ENCODE measurements at regions not wholly inside any gene's neighbourhood (a gene's known extent, or its start where the extent isn't known, plus 50 kb on each side); places are given as distances from the start of the nearest gene placed in this dataset.
"Not testable (repeated sequence)": the region's sequence is repeated elsewhere in the genome, so short reads cannot be mapped to it uniquely, and the experiment has no call there.

DNA sequence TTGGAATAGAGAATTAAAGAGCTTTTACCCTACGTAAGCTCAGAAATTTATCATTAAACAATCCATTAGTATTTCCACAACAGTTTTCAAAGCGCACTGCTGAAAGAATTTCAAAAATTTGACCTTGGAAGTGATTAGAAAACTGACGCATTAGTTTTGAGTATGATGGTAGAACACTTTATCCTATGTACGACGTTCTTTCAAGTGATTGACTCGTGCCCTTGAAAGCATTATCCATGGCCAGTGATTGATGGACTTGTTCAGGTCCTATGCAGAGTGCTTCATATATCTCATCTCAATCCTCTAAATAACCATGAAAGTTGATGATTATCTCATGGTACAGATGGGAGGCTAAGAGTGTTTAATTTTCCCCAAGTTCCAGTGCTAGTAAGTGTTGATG lies 697.2 kb downstream of the USP25 start:
- DNase-seq, result no peak

DNA sequence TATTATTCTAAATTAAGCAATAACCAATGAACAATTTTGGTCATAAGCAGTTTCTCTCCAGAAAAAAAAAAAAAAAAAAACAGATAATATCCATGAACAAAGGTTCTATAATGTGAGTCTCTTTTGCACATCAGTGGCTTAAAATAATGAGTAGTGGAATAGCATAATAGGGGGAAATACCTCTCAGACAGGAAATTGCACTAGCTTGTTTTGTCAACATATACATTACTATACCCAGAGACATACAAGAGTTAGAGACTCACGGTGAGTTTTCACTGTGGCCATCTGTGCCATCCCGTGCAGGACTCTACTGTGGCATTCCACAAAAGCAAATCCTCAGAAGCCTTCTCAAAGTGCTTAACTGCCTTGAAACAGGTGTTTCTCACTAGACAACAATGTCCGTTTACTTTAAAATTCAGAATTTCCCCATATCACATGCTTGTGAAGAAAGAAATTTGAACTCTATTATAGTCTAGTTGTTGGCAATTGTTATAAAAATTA lies 697.9 kb downstream of the USP25 start:
- DNase-seq, result no peak

DNA sequence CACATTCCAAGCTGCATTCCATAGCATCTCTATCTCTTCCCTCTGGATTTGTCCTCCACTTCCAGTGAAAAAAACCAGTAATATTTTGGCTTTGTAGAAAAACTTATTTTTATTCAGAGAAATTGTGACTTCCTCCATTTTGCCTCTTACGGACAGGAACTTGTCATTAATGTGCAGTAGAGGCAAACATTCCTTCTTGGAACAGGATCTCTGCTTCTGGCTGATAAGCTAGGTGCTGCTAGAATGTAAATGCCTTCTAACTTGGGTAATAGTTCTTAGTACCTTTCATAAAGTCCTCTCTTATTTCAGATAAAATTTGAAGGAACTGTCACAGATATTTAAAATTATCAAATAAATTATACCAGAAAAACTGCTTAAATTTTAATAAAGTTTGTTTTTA lies 707.8 kb downstream of the USP25 start:
- DNase-seq, result no peak

DNA sequence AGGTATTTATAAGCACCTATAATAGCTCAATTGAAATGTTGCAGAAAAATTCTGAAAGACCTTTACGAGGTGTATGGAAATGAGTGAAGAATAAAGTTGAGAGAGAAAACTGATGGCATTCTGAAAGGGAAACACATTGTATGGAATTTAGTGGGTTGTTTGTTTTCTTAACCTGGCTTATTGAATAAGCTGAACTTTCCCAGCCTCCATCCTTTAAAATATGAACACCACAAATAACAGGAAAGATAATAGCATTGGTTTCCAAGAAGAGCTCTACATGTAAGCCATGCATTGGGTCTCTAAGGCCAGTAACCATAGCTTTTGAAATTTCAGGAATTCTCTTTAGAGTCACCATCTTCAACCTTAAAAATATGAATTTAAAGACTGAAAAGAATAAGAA lies 709.0 kb downstream of the USP25 start:
- DNase-seq, result no peak

DNA sequence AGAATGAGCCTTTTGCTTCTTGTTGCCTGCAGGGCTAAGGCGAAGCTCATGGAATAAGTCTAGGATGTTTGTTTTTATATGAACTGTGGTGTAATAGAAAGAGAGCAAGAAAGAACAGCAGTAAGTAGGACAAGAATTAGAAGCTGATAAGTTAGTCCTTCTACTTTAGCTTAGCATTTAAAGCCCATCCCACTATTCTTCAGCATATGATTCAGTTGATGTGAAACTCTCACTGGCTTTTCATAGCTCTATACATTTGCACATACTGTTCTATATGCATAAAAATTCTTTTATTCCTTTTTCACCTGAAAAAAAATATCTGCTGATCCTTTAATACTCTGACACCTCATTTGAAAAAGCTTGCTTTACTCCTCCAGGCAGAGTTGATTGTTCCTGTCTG lies 712.0 kb downstream of the USP25 start:
- DNase-seq, result no peak

- DNase-seq, result no peak
Measured at GRCh38 chr21:16454399-16454798, 724.6 kb downstream of the USP25 start.

DNA sequence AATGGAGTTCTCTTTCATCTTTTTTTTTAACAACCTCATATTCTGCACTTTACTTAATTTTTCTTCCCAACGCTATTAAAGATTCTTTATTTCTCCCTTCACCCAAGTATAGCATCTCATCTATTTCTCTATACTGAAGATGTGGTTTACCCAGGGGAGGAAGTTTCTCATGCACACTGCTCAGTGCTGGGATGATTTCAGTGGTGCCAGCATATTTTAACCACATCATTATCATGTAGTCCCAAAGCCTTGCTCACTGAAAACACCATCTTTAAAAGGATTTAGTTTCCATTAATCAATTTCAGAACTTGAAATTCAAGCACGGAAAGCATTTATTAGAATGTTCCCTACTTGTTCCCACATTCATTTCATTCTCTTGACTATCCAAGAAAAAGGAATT lies 725.7 kb downstream of the USP25 start:
- no peak for DNase-seq

DNA sequence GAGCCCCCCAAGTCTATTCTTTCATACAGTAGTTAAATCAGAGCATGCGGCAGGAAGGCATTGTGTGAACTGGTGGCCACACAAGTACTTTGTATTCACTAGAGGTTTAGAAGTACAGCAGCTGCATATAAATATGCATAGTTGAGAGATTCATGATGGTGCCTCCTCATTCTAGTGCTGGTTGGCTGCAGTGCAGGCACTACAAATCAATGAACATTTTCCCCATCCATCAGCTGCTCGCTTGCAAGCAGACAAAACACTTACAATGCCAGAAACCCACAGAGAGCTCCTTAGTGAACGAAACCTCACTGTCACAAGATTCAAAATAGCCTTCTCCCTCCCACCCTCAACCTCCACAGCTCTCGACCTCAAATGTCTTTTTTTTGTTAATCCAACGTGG lies 726.2 kb downstream of the USP25 start:
- no peak for DNase-seq

DNA sequence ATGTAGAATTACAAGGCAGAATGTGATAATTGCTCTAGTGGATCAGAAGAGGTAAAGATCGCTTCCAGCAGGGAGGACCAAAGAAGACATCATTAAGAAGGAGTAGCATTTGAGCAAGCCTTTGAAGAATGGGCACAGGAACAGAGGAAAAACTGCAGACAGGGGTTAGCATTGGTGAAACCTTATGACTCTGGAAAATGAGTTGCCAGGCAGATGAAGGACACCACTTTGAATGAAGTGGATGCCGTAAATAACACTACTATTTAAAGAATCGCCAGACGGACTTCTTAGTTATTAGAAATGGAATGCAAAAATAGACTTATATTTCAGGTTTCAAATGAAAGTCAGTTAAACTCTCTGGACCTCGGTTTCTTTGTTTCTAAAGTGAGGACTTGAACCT lies 727.7 kb downstream of the USP25 start:
- no peak for DNase-seq

- no peak for DNase-seq
Measured at GRCh38 chr21:16460936-16461335, 731.2 kb downstream of the USP25 start.

DNA sequence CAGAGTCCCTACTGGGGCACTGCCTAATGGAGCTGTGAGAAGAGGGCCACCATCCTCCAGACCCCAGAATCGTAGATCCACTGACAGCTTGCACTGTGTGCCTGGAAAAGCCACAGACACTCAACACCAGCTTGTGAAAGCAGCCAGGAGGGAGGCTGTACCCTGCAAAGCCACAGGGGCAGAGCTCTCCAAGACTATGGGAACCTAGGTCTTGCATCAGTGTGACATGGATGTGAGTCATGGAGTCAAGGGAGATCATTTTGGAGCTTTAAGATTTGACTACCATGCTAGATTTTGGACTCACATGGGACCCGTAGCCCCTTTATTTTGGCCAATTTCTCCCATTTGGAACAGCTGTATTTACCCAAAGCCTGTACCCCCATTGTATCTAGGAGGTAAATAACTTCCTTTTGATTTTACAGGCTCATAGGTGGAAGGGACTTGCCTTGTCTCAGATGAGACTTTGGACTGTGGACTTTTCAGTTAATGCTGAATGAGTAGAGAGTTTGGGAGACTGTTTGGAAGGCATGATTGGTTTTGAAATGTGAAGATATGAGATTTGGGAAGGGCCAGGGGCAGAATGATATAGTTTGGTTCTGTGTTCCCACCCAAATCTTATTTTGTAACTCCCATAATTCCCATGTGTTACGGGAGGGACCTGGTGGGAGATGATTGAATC lies 734.6 kb downstream of the USP25 start:
- not testable (repeated sequence) for DNase-seq

DNA sequence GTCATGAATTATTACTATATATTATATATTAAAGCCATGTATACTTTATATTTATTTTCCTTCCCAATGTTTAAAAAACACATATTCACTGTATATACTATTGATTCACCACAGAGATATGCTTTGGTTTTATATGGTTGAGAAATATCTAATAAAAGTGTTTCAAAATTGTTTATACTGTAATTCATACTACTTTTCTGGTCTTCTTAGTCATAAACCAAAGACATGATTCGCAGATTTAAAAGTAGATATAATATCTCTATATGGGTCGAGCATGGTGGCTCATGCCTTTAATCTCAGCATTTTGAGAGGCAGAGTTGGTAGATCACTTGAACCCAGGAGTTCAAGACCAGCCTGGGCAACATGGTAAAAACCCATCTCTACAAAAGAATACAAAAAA lies 738.4 kb downstream of the USP25 start:
- DNase-seq, result no peak

DNA sequence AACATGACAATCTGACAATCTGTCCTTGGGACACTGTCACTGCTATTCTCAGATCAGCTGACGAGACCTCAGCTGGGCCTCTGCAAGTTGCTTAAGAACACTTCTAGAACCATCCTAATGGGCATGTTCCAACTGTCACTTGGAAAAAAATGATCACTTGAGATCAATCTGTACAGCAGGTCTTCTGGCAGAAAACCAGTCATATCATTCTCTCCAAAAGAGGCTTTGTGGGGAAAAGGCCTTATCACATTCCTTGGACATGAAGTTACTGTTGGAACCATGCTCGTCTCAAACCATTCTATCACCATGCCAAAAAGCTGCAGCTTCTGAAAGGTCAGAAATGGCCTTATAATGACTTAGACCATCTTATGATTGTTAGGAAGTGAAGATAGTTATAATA lies 744.2 kb downstream of the USP25 start:
- no peak for DNase-seq

- DNase-seq, result no peak
Measured at GRCh38 chr21:16476056-16476825, 746.5 kb downstream of the USP25 start.

DNA sequence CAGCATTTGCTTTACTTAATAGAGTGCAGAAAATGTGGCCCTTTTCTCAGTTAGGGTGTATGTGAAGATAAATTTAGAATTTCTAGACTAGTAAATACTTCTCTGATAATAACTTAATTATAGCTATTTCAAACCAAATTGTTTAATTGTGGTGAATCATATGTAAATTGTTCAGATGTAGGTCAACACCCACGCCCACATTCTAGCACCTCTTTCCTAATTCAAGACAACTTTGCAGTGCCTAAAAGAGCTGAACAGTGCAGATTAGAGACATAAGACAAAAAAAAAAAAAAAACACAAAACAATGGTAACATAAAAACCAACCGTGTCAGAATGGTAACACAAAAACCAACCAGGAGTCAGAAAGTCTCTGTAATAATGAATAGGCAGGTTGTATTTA lies 758.3 kb downstream of the USP25 start:
- DNase-seq, result no peak

- no peak for DNase-seq
Measured at GRCh38 chr21:16492356-16492755, 762.6 kb downstream of the USP25 start.

- no peak for DNase-seq
Measured at GRCh38 chr21:16492892-16493291, 763.1 kb downstream of the USP25 start.

- no peak for DNase-seq
Measured at GRCh38 chr21:16496609-16497008, 766.8 kb downstream of the USP25 start.

GRCh38 chr21:16500271-16500670 lies 770.5 kb downstream of the USP25 start:
- DNase-seq, result no peak

DNA sequence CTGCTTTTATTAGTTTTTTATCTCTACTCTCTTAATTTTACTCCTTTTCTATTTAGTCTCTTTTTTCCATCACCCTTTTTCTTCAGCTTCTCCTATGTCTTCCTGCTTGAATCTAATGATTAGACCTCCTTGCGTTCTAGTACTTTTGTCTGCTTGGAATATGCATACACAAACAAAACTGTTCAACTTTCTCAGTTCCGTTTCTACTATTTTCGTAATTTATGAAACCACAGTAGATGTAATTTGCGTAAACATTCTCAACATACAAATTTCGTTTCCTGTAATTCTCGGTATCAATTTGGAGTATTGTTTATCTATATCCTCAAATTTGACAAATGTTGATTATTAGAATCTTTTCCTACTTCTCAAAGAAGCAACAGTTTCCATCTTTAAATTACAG lies 772.5 kb downstream of the USP25 start:
- DNase-seq, result no peak

GRCh38 chr21:16502897-16503296 lies 773.1 kb downstream of the USP25 start:
- no peak for DNase-seq

DNA sequence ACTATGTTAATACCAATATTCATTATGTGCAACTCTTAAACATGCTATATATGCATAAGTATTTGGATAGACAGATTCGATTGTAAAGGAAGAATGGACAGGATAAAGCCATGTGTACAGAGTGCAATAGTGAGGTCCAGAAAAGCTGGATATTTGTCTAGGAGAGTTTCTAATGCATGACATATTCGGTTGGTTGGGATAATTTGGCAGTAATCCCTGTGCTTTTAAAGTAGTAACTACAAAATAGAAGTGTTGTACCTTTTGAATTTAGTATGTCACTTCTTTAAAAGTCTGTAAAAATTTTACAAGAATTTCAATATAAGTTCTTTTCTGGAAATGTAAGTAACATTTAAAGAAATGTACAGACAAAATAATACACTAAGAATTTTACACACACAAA lies 774.5 kb downstream of the USP25 start:
- no peak for DNase-seq

GRCh38 chr21:16504766-16505165 lies 775.0 kb downstream of the USP25 start:
- DNase-seq, result no peak

DNA sequence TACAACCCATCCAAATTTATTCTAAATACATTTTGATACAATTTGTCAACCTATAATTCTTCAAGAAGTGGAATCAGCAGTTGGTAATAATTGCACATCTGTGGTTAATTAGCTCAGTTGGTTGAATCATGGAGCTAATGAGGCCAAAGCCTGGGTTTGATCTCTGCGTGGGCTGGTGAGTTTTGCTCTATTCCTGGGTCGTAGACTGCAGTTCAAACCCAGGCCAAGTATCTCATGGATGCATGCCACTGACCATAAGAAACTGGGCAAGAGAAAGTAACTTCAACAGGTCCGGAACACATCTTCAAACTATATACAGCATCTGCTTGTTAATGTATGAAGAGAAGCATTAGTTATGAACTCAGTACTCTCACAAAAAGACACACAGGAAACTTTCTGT lies 779.7 kb downstream of the USP25 start:
- DNase-seq, result no peak

- DNase-seq, result no peak
Measured at GRCh38 chr21:16514316-16514715, 784.5 kb downstream of the USP25 start.
